GM23248 (cell line): ENCODE measurements at regions not wholly inside any gene's neighbourhood (a gene's known extent, or its start where the extent isn't known, plus 50 kb on each side); places are given as distances from the start of the nearest gene placed in this dataset.

Experiments
- DNase-seq: peaks from one replicate; pipeline ENCODE4 v3.0.0-alpha.2; 2015
- H2AFZ ChIP-seq: fragments of 200-600 bp; sonication (generic); 2 replicates; pipeline ENCODE4 v1.6.1; 2016; ENCODE audit warnings: antibody characterized with exemption
- H3F3A ChIP-seq: fragments of 200-600 bp; sonication (generic); 2 replicates; pipeline ENCODE4 v1.6.1; 2016; ENCODE audit warnings: mild to moderate bottlenecking, antibody characterized with exemption, mixed run types; ENCODE audit not compliant: insufficient read depth
- H3K27ac ChIP-seq: fragments of 200-600 bp; sonication (generic); 2 replicates; pipeline ENCODE4 v1.5.1; 2016; ENCODE audit warnings: mild to moderate bottlenecking
- H3K27me3 ChIP-seq: fragments of 200-600 bp; sonication (generic); replicated peaks from 2 replicates; pipeline ENCODE4 v1.6.1; 2016; ENCODE audit warnings: mild to moderate bottlenecking; ENCODE audit not compliant: insufficient read depth
- H3K36me3 ChIP-seq: fragments of 200-600 bp; sonication (generic); 2 replicates; pipeline ENCODE4 v1.6.1; 2016; ENCODE audit warnings: low read depth, mild to moderate bottlenecking
- H3K4me1 ChIP-seq: fragments of 200-600 bp; sonication (generic); 2 replicates; pipeline ENCODE4 v1.6.1; 2016; ENCODE audit warnings: mild to moderate bottlenecking; ENCODE audit not compliant: insufficient read depth
- H3K4me2 ChIP-seq: fragments of 200-600 bp; sonication (generic); one replicate; pipeline ENCODE4 v1.6.1; 2016; ENCODE audit warnings: mild to moderate bottlenecking; ENCODE audit not compliant: unreplicated experiment
- H3K4me3 ChIP-seq: fragments of 200-600 bp; sonication (generic); 2 replicates; pipeline ENCODE4 v1.5.1; 2016; ENCODE audit warnings: mild to moderate bottlenecking
- H3K79me2 ChIP-seq: fragments of 200-600 bp; sonication (generic); 2 replicates; pipeline ENCODE4 v1.6.1; 2016; ENCODE audit warnings: mild to moderate bottlenecking; ENCODE audit not compliant: insufficient read depth
- H3K9ac ChIP-seq: fragments of 200-600 bp; sonication (generic); 2 replicates; pipeline ENCODE4 v1.6.1; 2016; ENCODE audit warnings: mild to moderate bottlenecking
- H3K9me2 ChIP-seq: fragments of 200-600 bp; sonication (generic); 2 replicates; pipeline ENCODE4 v1.6.1; 2016; ENCODE audit warnings: mixed run types, mild to moderate bottlenecking, moderate library complexity; ENCODE audit not compliant: insufficient read depth
- H3K9me3 ChIP-seq: fragments of 200-600 bp; sonication (generic); one replicate; pipeline ENCODE4 v1.6.1; 2017; ENCODE audit warnings: low read depth
- H4K20me1 ChIP-seq: fragments of 200-600 bp; sonication (generic); 2 replicates; pipeline ENCODE4 v1.6.0; 2016; ENCODE audit not compliant: insufficient read depth
- EZH2 ChIP-seq: fragments of 200-600 bp; sonication (generic); IDR thresholded peaks from 2 replicates; pipeline ENCODE4 v1.6.1; 2018; ENCODE audit warnings: antibody characterized with exemption, mild to moderate bottlenecking; ENCODE audit not compliant: insufficient read depth, poor library complexity, severe bottlenecking
- EZH2phosphoT487 ChIP-seq: fragments of 200-600 bp; sonication (generic); IDR thresholded peaks from 2 replicates; pipeline ENCODE4 v1.6.1; 2018; ENCODE audit warnings: antibody characterized with exemption, moderate library complexity, mild to moderate bottlenecking, low read depth; ENCODE audit not compliant: insufficient read depth
- WGBS, 2 experiments: methylation state at CpG; one replicate each; pipeline ENCODE4 v1.1.6; 2015 to 2017; ENCODE audit warnings: low lambda C conversion rate in 2 of 2, low coverage in 1 of 2; ENCODE audit errors: missing lambda C conversion rate in 2 of 2; 5-methylcytosine and 5-hydroxymethylcytosine counted together
- in situ Hi-C: fragments of 300-500 bp; cut with MboI; formaldehyde crosslinking; loops from 2 replicates; pipeline ENCODE4 v1.15.0; 2020

DNA sequence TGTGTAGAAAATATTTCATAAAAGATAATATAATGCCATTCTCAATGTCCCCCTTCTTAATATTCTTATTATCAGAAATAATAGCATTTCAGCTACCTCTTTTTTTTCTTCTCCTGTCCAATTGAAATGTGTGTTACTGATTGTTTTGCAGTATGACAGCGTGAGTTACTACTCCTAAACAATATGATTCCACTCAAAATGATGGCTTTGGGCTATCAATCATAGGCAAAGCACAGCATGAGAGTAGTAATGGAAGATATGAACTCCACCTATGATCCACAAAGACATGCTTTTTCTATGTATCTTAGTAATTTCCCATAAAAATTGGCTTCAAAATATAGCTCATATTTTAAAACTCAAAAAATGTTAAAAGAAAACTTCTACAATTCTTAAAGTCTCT, 867.3 kb upstream of the NUDT12 start:
- in situ Hi-C loops, result no loop called here
- Histone ChIP-seq H3K79me2 (no peaks in the 10 kb centered on the region), H3F3A (no peaks in the 10 kb centered on the region), H3K4me1 (no peaks in the 10 kb centered on the region), H3K9me2 (no peaks in the 10 kb centered on the region), H3K27ac (no peak overlapping the region), H3K4me3 (no peak overlapping the region), H2AFZ (no peak overlapping the region), H3K9ac (no peak overlapping the region), H4K20me1 (no peaks in the 10 kb centered on the region), H3K27me3 (no peaks in the 10 kb centered on the region), H3K4me2 (no peak overlapping the region), H3K9me3 (peaks cover 4% of the 10 kb centered on the region), H3K36me3 (no peaks in the 10 kb centered on the region)
- 5 to 11% methylated on average over 1 of the region's 1 CpG for WGBS, 2 experiments
- DNase-seq, result no peak
- no peak for TF ChIP-seq EZH2phosphoT487
- no peak for TF ChIP-seq EZH2

DNA sequence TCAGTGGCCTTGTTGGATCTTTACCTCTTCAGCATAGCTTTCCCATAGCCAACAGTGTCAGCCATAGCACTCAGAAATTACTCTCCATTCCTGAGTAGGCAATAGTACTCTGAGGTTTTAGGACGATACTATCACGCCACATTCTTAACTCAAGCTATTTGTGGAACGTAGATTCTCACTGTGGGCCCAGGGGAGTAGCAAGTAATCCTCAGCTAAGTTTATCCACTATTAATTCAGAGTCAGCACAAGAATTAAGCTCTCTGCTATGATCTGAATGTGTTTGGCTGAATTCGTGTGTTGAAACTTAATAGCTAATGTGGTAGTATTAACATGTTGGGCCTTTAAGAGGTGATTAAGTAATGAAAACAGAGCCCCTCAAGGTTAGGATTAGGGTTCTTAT, 858.8 kb upstream of the NUDT12 start:
- Histone ChIP-seq H2AFZ (no peak overlapping the region), H3K36me3 (no peaks in the 10 kb centered on the region), H4K20me1 (no peaks in the 10 kb centered on the region), H3K4me1 (no peaks in the 10 kb centered on the region), H3K27me3 (no peaks in the 10 kb centered on the region), H3K79me2 (no peaks in the 10 kb centered on the region), H3K4me2 (no peak overlapping the region), H3K9me3 (no peaks in the 10 kb centered on the region), H3K9ac (no peak overlapping the region), H3F3A (no peaks in the 10 kb centered on the region), H3K27ac (no peak overlapping the region), H3K9me2 (no peaks in the 10 kb centered on the region), H3K4me3 (no peak overlapping the region)
- in situ Hi-C loops, result no loop called here
- 9 to 16% methylated on average over 4 of the region's 4 CpGs for WGBS, 2 experiments
- no peak for TF ChIP-seq EZH2
- no peak for TF ChIP-seq EZH2phosphoT487
- no peak for DNase-seq

DNA sequence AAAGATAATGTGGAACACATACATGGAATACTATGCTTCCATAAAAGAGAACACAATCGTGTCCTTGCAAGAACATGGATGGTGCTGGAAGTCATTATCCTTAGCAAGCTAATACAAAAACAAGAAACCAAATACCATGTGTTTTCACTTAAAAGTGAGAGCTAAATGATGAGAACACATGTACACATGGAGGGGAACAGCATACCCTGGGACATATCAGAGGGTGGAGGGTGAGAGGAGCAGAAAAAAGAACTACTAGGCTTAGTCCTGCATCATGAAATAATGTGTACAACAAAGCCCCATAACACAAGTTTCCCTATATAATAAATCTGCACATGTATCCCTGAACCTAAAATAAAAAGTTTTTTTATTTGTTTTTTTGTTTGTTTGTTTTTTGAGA, 855.5 kb upstream of the NUDT12 start:
- Histone ChIP-seq H3K27ac (no peak overlapping the region), H3K4me3 (no peak overlapping the region), H3K36me3 (no peaks in the 10 kb centered on the region), H4K20me1 (no peaks in the 10 kb centered on the region), H3K9me3 (no peaks in the 10 kb centered on the region), H3F3A (no peaks in the 10 kb centered on the region), H3K4me2 (no peak overlapping the region), H3K9me2 (no peaks in the 10 kb centered on the region), H3K9ac (no peak overlapping the region), H2AFZ (no peak overlapping the region), H3K27me3 (no peaks in the 10 kb centered on the region), H3K79me2 (no peaks in the 10 kb centered on the region), H3K4me1 (no peaks in the 10 kb centered on the region)
- TF ChIP-seq EZH2 (no peak), EZH2phosphoT487 (no peak)
- WGBS, 2 experiments, result 0 to 2% methylated on average over 1 of the region's 1 CpG
- DNase-seq, result no peak
- in situ Hi-C loops, result no loop called here

DNA sequence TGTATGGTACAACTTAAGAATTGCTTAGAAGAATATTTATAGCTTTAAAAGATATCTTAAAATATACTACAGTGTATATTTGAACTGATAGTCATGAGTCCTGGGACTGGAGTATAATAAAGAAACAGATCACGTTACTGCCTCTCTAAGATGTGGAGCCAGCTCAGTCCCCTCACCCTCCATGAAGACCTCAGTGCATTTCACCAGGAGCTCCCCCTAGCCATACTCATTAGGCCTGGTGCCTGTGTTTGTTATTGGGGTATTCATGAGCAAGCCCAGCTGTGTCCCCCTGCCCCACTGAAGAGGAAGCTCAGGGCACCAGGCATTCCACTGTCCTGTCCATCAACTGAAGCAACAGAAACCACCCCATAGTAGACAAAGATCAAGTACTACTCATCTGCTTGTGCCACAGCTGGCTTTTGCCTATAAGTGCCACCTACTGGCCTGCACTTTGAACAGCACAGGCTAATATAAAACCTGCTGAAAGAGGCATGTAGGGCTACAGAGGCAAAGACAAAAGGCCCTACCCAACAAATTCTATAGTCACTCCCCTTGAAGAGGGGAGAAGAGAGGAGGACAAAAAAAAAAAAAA, 850.2 kb upstream of the NUDT12 start:
- Histone ChIP-seq H2AFZ (no peak overlapping the region), H3K9me2 (no peaks in the 10 kb centered on the region), H3K4me3 (no peak overlapping the region), H3K79me2 (no peaks in the 10 kb centered on the region), H3K9ac (no peak overlapping the region), H4K20me1 (no peaks in the 10 kb centered on the region), H3F3A (no peaks in the 10 kb centered on the region), H3K27me3 (no peaks in the 10 kb centered on the region), H3K9me3 (no peaks in the 10 kb centered on the region), H3K36me3 (no peaks in the 10 kb centered on the region), H3K27ac (no peak overlapping the region), H3K4me2 (no peak overlapping the region), H3K4me1 (no peaks in the 10 kb centered on the region)
- WGBS, 2 experiments, result 24 to 27% methylated on average over 1 of the region's 1 CpG
- in situ Hi-C loops, result no loop called here
- peak; percentile 10 for DNase-seq
- TF ChIP-seq EZH2phosphoT487, result no peak
- no peak for TF ChIP-seq EZH2

DNA sequence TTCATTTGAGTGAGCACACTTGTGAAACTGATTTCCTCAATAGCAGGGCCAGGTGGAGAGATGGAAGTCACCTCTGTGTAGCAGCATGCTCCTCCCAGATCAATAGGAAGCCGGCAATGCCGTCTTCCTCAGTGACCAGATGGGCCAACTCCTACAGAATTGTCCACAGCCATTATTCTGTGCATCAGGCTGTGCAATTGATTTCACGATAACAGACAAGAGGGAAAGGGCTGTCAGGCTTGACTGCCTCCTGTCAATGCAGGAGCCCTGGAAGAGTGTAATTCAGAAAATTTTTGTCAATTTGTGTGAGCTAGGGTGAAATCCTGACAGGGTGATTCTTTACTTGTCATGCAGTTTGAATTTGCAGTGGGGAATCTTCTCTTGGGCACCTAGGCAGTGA, 838.4 kb upstream of the NUDT12 start:
- 42 to 50% methylated on average over 3 of the region's 3 CpGs for WGBS, 2 experiments
- in situ Hi-C loops, result no loop called here

More for the DNA sequence above, 838.4 kb upstream of the NUDT12 start:
- no peaks in the 10 kb centered on the region for H3K27me3 ChIP-seq
- H3K27ac ChIP-seq, result no peak overlapping the region
- no peak overlapping the region for H3K4me3 ChIP-seq
- no peak for DNase-seq
- H2AFZ ChIP-seq, result no peak overlapping the region
- no peak overlapping the region for H3K4me2 ChIP-seq
- no peaks in the 10 kb centered on the region for H3K36me3 ChIP-seq
- no peak overlapping the region for H3K9ac ChIP-seq
- H3K79me2 ChIP-seq, result no peaks in the 10 kb centered on the region
- H3K9me2 ChIP-seq, result no peaks in the 10 kb centered on the region
- H3K4me1 ChIP-seq, result no peaks in the 10 kb centered on the region
- H3F3A ChIP-seq, result no peaks in the 10 kb centered on the region
- H4K20me1 ChIP-seq, result no peaks in the 10 kb centered on the region
- no peaks in the 10 kb centered on the region for H3K9me3 ChIP-seq
- TF ChIP-seq EZH2 (no peak), EZH2phosphoT487 (no peak)
